SK-N-SH treated with all-trans-retinoic acid at 6 μM for 48 hours (cell line): ENCODE measurements at regions not wholly inside any gene's neighbourhood (a gene's known extent, or its start where the extent isn't known, plus 50 kb on each side); places are given as distances from the start of the nearest gene placed in this dataset.

ENCODE experiments used
- ATAC-seq: fragments of 200-7000 bp; cut with Tn5 transposase; 3 replicates; pipeline ENCODE4 v1.9.1; 2020; ENCODE audit warnings: mild to moderate bottlenecking, moderate library complexity
- ARNTL ChIP-seq: fragments of 450-650 bp; formaldehyde crosslinking; IDR thresholded peaks from 2 replicates; pipeline ENCODE4 v1.5.0; 2020; ENCODE audit warnings: low read depth, mild to moderate bottlenecking, moderate library complexity, borderline replicate concordance
- BACH2 ChIP-seq: fragments of 250-450 bp; sonication (Bioruptor Pico); IDR thresholded peaks from 2 replicates; pipeline ENCODE4 v1.9.0; 2021; ENCODE audit warnings: mild to moderate bottlenecking, borderline replicate concordance
- CREB5 ChIP-seq: fragments of 250-450 bp; sonication (Bioruptor Pico); IDR thresholded peaks from 2 replicates; pipeline ENCODE4 v1.5.1; 2020; ENCODE audit warnings: low read depth, mild to moderate bottlenecking, moderate library complexity
- CSDC2 ChIP-seq: fragments of 250-450 bp; sonication (Bioruptor Pico); IDR thresholded peaks from 2 replicates; pipeline ENCODE4 v1.5.0; 2020; ENCODE audit warnings: mild to moderate bottlenecking, moderate library complexity
- CSRNP3 ChIP-seq: fragments of 250-450 bp; sonication (Bioruptor Pico); IDR thresholded peaks from 2 replicates; pipeline ENCODE4 v1.5.1; 2021; ENCODE audit warnings: mild to moderate bottlenecking, moderate library complexity
- ESRRG ChIP-seq: fragments of 250-450 bp; sonication (Bioruptor Pico); IDR thresholded peaks from 2 replicates; pipeline ENCODE4 v1.6.1; 2021; ENCODE audit warnings: mild to moderate bottlenecking
- GLIS3 ChIP-seq: fragments of 250-450 bp; sonication (Bioruptor Pico); IDR thresholded peaks from 2 replicates; pipeline ENCODE4 v1.5.0; 2020; ENCODE audit warnings: mild to moderate bottlenecking, moderate library complexity
- ISL1 ChIP-seq: fragments of 250-450 bp; sonication (Bioruptor Pico); IDR thresholded peaks from 2 replicates; pipeline ENCODE4 v2.1.2; 2022; ENCODE audit warnings: mild to moderate bottlenecking, moderate library complexity
- OSR1 ChIP-seq: fragments of 250-450 bp; sonication (Bioruptor Pico); IDR thresholded peaks from 2 replicates; pipeline ENCODE4 v1.8.0; 2022; ENCODE audit warnings: moderate library complexity, mild to moderate bottlenecking, inconsistent platforms
- PATZ1 ChIP-seq: fragments of 250-450 bp; sonication (Bioruptor Pico); IDR thresholded peaks from 2 replicates; pipeline ENCODE4 v1.8.0; 2020; ENCODE audit warnings: mild to moderate bottlenecking, moderate library complexity, borderline replicate concordance
- POU6F1 ChIP-seq: fragments of 250-450 bp; sonication (Bioruptor Pico); IDR thresholded peaks from 2 replicates; pipeline ENCODE4 v1.8.0; 2021; ENCODE audit warnings: low read depth, mild to moderate bottlenecking, moderate library complexity, borderline replicate concordance
- PPARA ChIP-seq: fragments of 250-450 bp; sonication (Bioruptor Pico); IDR thresholded peaks from 2 replicates; pipeline ENCODE4 v1.5.0; 2020; ENCODE audit warnings: mild to moderate bottlenecking, borderline replicate concordance
- RARB ChIP-seq: fragments of 250-450 bp; sonication (Bioruptor Pico); IDR thresholded peaks from 2 replicates; pipeline ENCODE4 v1.8.0; 2021; ENCODE audit warnings: mild to moderate bottlenecking, moderate library complexity
- SNAI2 ChIP-seq: fragments of 250-450 bp; sonication (Bioruptor Pico); IDR thresholded peaks from 2 replicates; pipeline ENCODE4 v1.5.0; 2020; ENCODE audit warnings: mild to moderate bottlenecking, moderate library complexity
- TCF4 ChIP-seq: fragments of 250-450 bp; sonication (Bioruptor Pico); IDR thresholded peaks from 2 replicates; pipeline ENCODE4 v1.8.0; 2021; ENCODE audit warnings: mild to moderate bottlenecking, moderate library complexity, borderline replicate concordance
- TOX ChIP-seq: fragments of 250-450 bp; sonication (Bioruptor Pico); IDR thresholded peaks from 2 replicates; pipeline ENCODE4 v1.8.0; 2021; ENCODE audit warnings: mild to moderate bottlenecking, moderate library complexity, borderline replicate concordance
- TSHZ2 ChIP-seq: fragments of 250-450 bp; sonication (Bioruptor Pico); IDR thresholded peaks from 2 replicates; pipeline ENCODE4 v1.5.0; 2020; ENCODE audit warnings: mild to moderate bottlenecking, moderate library complexity
- ZC3H10 ChIP-seq: fragments of 250-450 bp; sonication (Bioruptor Pico); IDR thresholded peaks from 2 replicates; pipeline ENCODE4 v1.5.1; 2021; ENCODE audit warnings: mild to moderate bottlenecking, moderate library complexity
- ZFP3 ChIP-seq: fragments of 250-450 bp; sonication (Bioruptor Pico); IDR thresholded peaks from 2 replicates; pipeline ENCODE4 v1.5.0; 2020; ENCODE audit warnings: mild to moderate bottlenecking, moderate library complexity
- ZFP30 ChIP-seq: fragments of 450-650 bp; formaldehyde crosslinking; IDR thresholded peaks from 2 replicates; pipeline ENCODE4 v1.5.0; 2022; ENCODE audit warnings: mild to moderate bottlenecking, moderate library complexity
- ZNF565 ChIP-seq: fragments of 450-650 bp; formaldehyde crosslinking; conservative IDR thresholded peaks from 2 replicates; pipeline ENCODE4 v1.5.0; 2020; ENCODE audit warnings: low read depth, mild to moderate bottlenecking, moderate library complexity
- ZNF70 ChIP-seq: fragments of 450-650 bp; formaldehyde crosslinking; IDR thresholded peaks from 2 replicates; pipeline ENCODE4 v1.5.0; 2020; ENCODE audit warnings: mild to moderate bottlenecking, moderate library complexity
- ZNF8 ChIP-seq: fragments of 450-650 bp; formaldehyde crosslinking; IDR thresholded peaks from 2 replicates; pipeline ENCODE4 v1.5.0; 2020; ENCODE audit warnings: mild to moderate bottlenecking, moderate library complexity

GRCh38 chr3:127368186-127369032, 80.6 kb upstream of the PRR20G start:
- TF ChIP-seq OSR1 (CRISPR knock-in tag) (no peak), GLIS3 (CRISPR knock-in tag) (no peak), ZNF8 (CRISPR knock-in tag) (no peak), RARB (CRISPR knock-in tag) (no peak), ZFP3 (CRISPR knock-in tag) (no peak), PATZ1 (CRISPR knock-in tag) (no peak), CSDC2 (no peak), ZNF70 (CRISPR knock-in tag) (no peak), ISL1 (CRISPR knock-in tag) (no peak), SNAI2 (CRISPR knock-in tag) (no peak), TOX (CRISPR knock-in tag) (no peak), PPARA (no peak), ESRRG (CRISPR knock-in tag) (no peak), ARNTL (CRISPR knock-in tag) (no peak), ZNF565 (CRISPR knock-in tag) (no peak), POU6F1 (CRISPR knock-in tag) (no peak)
- no peak for ATAC-seq

GRCh38 chr3:127367593-127367992, 79.7 kb upstream of the PRR20G start:
- TF ChIP-seq PPARA (no peak), CREB5 (CRISPR knock-in tag) (no peak)
- ATAC-seq, result no peak

GRCh38 chr3:127366383-127366782, 78.5 kb upstream of the PRR20G start:
- TF ChIP-seq OSR1 (CRISPR knock-in tag) (no peak), POU6F1 (CRISPR knock-in tag) (no peak), CSRNP3 (CRISPR knock-in tag) (no peak), ZNF70 (CRISPR knock-in tag) (no peak), ARNTL (CRISPR knock-in tag) (no peak), SNAI2 (CRISPR knock-in tag) (no peak), ISL1 (CRISPR knock-in tag) (no peak), BACH2 (no peak), CSDC2 (no peak), PPARA (no peak), ZFP3 (CRISPR knock-in tag) (no peak), TSHZ2 (CRISPR knock-in tag) (no peak), TOX (CRISPR knock-in tag) (no peak), TCF4 (CRISPR knock-in tag) (no peak), ZFP30 (no peak), ZNF565 (CRISPR knock-in tag) (no peak), GLIS3 (CRISPR knock-in tag) (no peak), ZC3H10 (CRISPR knock-in tag) (no peak), PATZ1 (CRISPR knock-in tag) (no peak), RARB (CRISPR knock-in tag) (no peak)
- ATAC-seq, result no peak
